Endothelial cell of umbilical vein (primary cell): ENCODE measurements at regions not wholly inside any gene's neighbourhood (a gene's known extent, or its start where the extent isn't known, plus 50 kb on each side); places are given as distances from the start of the nearest gene placed in this dataset.
A peak's percentile ranks its signal among the peaks of the same experiment; 100 is the strongest.

Experiments used
- BruUV-seq: library from RNA; stranded (reverse); fragments of 400-500 nt; replicated peaks from 2 replicates; lab custom pipeline; 2021; lab: Mats Ljungman, UMichigan
- CTCF ChIA-PET: fragments of 300-600, 350-600 bp; sonication (Branson Sonifier 250); formaldehyde crosslinking; loops from one replicate; lab custom pipeline; 2021; ENCODE audit warnings: antibody characterized with exemption, inconsistent platforms; lab: Charles Lee
- POLR2A ChIA-PET: fragments of 300-600, 350-600 bp; sonication (Branson Sonifier 250); formaldehyde crosslinking; loops from one replicate; lab custom pipeline; 2021; ENCODE audit warnings: antibody characterized with exemption, inconsistent platforms; lab: Charles Lee
- DNase-seq: peaks from one replicate; pipeline ENCODE4 v3.0.0-alpha.2; 2011; ENCODE audit warnings: low read depth, low spot score
- FAIRE-seq: peaks from 2 replicates; lab custom pipeline; 2011; peaks lifted over from hg19 to GRCh38; lab: Jason Lieb, UNC
- H2AFZ ChIP-seq: 2 replicates; pipeline ENCODE4 v1.6.0; 2012; ENCODE audit warnings: low read depth, low read length, control low read depth, inconsistent platforms
- H3K27ac ChIP-seq: 2 replicates; pipeline ENCODE4 v1.5.1; 2011; ENCODE audit warnings: low read depth, mild to moderate bottlenecking, control low read depth, low read length, moderate library complexity; ENCODE audit not compliant: insufficient read depth
- H3K27me3 ChIP-seq, 2 experiments: 2 replicates each; pipeline versions ENCODE4 v1.6.0 to v1.6.1; 2011; ENCODE audit warnings: low read length in 2 of 2, mixed read lengths in 1 of 2; ENCODE audit not compliant: control insufficient read depth in 2 of 2, insufficient read depth in 2 of 2
- H3K36me3 ChIP-seq, 2 experiments: 2 replicates in 1 of 2; 3 replicates in 1 of 2; pipeline ENCODE4 v1.5.1; 2011; ENCODE audit warnings: low read length in 2 of 2, mild to moderate bottlenecking in 1 of 2, moderate library complexity in 1 of 2; ENCODE audit not compliant: control insufficient read depth in 2 of 2, insufficient read depth in 2 of 2; ENCODE audit errors: extremely low read depth in 1 of 2
- H3K4me1 ChIP-seq: 3 replicates; pipeline ENCODE4 v1.5.1; 2011; ENCODE audit warnings: mild to moderate bottlenecking, low read length; ENCODE audit not compliant: control insufficient read depth, insufficient read depth; ENCODE audit errors: extremely low read depth
- H3K4me2 ChIP-seq: 2 replicates; pipeline ENCODE4 v1.6.1; 2011; ENCODE audit warnings: low read length, control low read depth, mixed read lengths; ENCODE audit not compliant: insufficient read depth
- H3K4me3 ChIP-seq, 3 experiments: fragments of 200-600 bp in 1 of 3; sonication (generic), shearing (Covaris generic) in 1 of 3; replicated peaks in 1 of 3; 2 replicates each; pipeline ENCODE4 v1.5.1; 2011 to 2016; ENCODE audit warnings: control low read depth in 3 of 3, low read length in 3 of 3, mild to moderate bottlenecking in 2 of 3, inconsistent platforms in 1 of 3, low read depth in 1 of 3, moderate library complexity in 1 of 3; ENCODE audit not compliant: insufficient read depth in 1 of 3
- H3K79me2 ChIP-seq: 2 replicates; pipeline ENCODE4 v1.6.0; 2012; ENCODE audit warnings: low read length, inconsistent platforms; ENCODE audit not compliant: control insufficient read depth, insufficient read depth
- H3K9ac ChIP-seq: replicated peaks from 2 replicates; pipeline ENCODE3; 2011; ENCODE audit warnings: low read length, control low read depth; ENCODE audit not compliant: insufficient read depth; ENCODE audit errors: extremely low read depth
- H3K9me1 ChIP-seq: replicated peaks from 3 replicates; pipeline ENCODE4 v1.6.0; 2011; ENCODE audit warnings: mild to moderate bottlenecking, low read length; ENCODE audit not compliant: control insufficient read depth, insufficient read depth; ENCODE audit errors: extremely low read depth
- H3K9me3 ChIP-seq: replicated peaks from 2 replicates; pipeline ENCODE4 v1.5.1; 2012; ENCODE audit warnings: low read length, inconsistent platforms; ENCODE audit not compliant: control insufficient read depth, insufficient read depth
- H4K20me1 ChIP-seq: replicated peaks from 2 replicates; pipeline ENCODE3; 2011; ENCODE audit warnings: mild to moderate bottlenecking, low read length; ENCODE audit not compliant: control insufficient read depth, insufficient read depth; ENCODE audit errors: extremely low read depth
- CTCF ChIP-seq, 2 donors: IDR thresholded peaks; 1 replicate in 1 of 2; 2 replicates in 1 of 2; pipeline ENCODE4 v1.5.1; 2011; ENCODE audit warnings: low read length in 2 of 2, mild to moderate bottlenecking in 2 of 2, moderate library complexity in 2 of 2, control low read depth in 1 of 2, inconsistent platforms in 1 of 2, low read depth in 1 of 2; ENCODE audit not compliant: insufficient read depth in 1 of 2; ENCODE audit errors: extremely low read depth in 1 of 2
- EZH2 ChIP-seq: IDR thresholded peaks from 2 replicates; pipeline ENCODE4 v1.6.1; 2012; ENCODE audit warnings: borderline replicate concordance, low read depth, mild to moderate bottlenecking, moderate library complexity, low read length, inconsistent platforms; ENCODE audit not compliant: severe bottlenecking
- FOS ChIP-seq: IDR thresholded peaks from 2 replicates; pipeline ENCODE4 v1.6.1; 2011; ENCODE audit warnings: mild to moderate bottlenecking, low read length, moderate library complexity, borderline replicate concordance; ENCODE audit not compliant: insufficient read depth
- GATA2 ChIP-seq: IDR thresholded peaks from 2 replicates; pipeline ENCODE4 v1.7.0; 2011; ENCODE audit warnings: low read depth, mild to moderate bottlenecking, moderate library complexity, mixed read lengths, low read length; ENCODE audit not compliant: insufficient read length, insufficient read depth
- JUN ChIP-seq: IDR thresholded peaks from 2 replicates; pipeline ENCODE4 v1.6.1; 2011; ENCODE audit warnings: borderline replicate concordance, low read depth; ENCODE audit not compliant: insufficient read length, insufficient read depth
- MAX ChIP-seq: IDR thresholded peaks from 2 replicates; pipeline ENCODE4 v1.6.1; 2011; ENCODE audit not compliant: insufficient read depth, insufficient read length
- MYC ChIP-seq: IDR thresholded peaks from one replicate; pipeline ENCODE4 v1.6.1; 2011; ENCODE audit warnings: mild to moderate bottlenecking, low read depth, low read length
- POLR2A ChIP-seq: IDR thresholded peaks from 2 replicates; pipeline ENCODE4 v1.6.1; 2012; ENCODE audit warnings: low read depth, mild to moderate bottlenecking, control low read depth, low read length
- POLR2AphosphoS5 ChIP-seq: IDR thresholded peaks from 2 replicates; pipeline ENCODE4 v1.6.1; 2012; ENCODE audit warnings: low read depth, mild to moderate bottlenecking, control low read depth, low read length, moderate library complexity; ENCODE audit not compliant: insufficient read depth
- dilution Hi-C: fragments of 300-500 bp; cut with MboI; formaldehyde crosslinking; loops from one replicate; pipeline ENCODE4 v1.15.0; 2019; ENCODE audit warnings: low sequenced_read_pairs; ENCODE audit not compliant: extremely low pct_ligation_motif_present
- intact Hi-C: fragments of 100-400 bp; cut with micrococcal nuclease; formaldehyde crosslinking; loops from one replicate; pipeline ENCODE4 v1.10.0; 2022

- ChIA-PET CTCF (interaction anchor here (1.4 to 3.9 kb wide), 2 partner anchors 8 to 57 kb away, joined by 6 to 32 read pairs; no protein-coding TSS in a partner anchor), POLR2A (no interaction called here)
Measured at GRCh38 chr9:113649054-113649453, 185.5 kb downstream of the RGS3 start.

More at GRCh38 chr9:113649054-113649453, 185.5 kb downstream of the RGS3 start:
- H3K4me2 ChIP-seq: no peak overlapping the region
- no peaks in the 10 kb centered on the region for H3K79me2 ChIP-seq
- no peaks in the 10 kb centered on the region for H3K9me3 ChIP-seq
- no peaks in the 10 kb centered on the region for H3K9me1 ChIP-seq
- DNase-seq (peak; percentile 64), FAIRE-seq (no peak)
- dilution Hi-C loops (no loop called here), intact Hi-C loops (no loop called here)
- H3K4me3 ChIP-seq: no peak overlapping the region
- BruUV-seq: no TSS peak
- H3K9ac ChIP-seq: no peak overlapping the region
- no peak for TF ChIP-seq MYC
- TF ChIP-seq CTCF (IDR thresholded peaks at IDR 0.05; ENCODE audit: extremely low read depth in 1 of 2, insufficient read depth in 1 of 2, low read depth in 1 of 2, low read length in 2 of 2): no peak
- TF ChIP-seq JUN: no peak
- no peak for TF ChIP-seq FOS
- no peak for TF ChIP-seq POLR2AphosphoS5
- TF ChIP-seq EZH2: no peak
- TF ChIP-seq MAX: no peak
- no peak for TF ChIP-seq POLR2A
- no peak for TF ChIP-seq GATA2
- no peaks in the 10 kb centered on the region for H4K20me1 ChIP-seq
- peaks cover 24% of the 10 kb centered on the region for H3K4me1 ChIP-seq
- no peaks in the 10 kb centered on the region for H3K27me3 ChIP-seq
- H3K27ac ChIP-seq: no peak overlapping the region
- no peaks in the 10 kb centered on the region for H3K36me3 ChIP-seq
- H2AFZ ChIP-seq: no peak overlapping the region
